ENCODE measurements at regions not wholly inside any gene's neighbourhood (a gene's known extent, or its start where the extent isn't known, plus 50 kb on each side); places are given as distances from the start of the nearest gene placed in this dataset.

DNA sequence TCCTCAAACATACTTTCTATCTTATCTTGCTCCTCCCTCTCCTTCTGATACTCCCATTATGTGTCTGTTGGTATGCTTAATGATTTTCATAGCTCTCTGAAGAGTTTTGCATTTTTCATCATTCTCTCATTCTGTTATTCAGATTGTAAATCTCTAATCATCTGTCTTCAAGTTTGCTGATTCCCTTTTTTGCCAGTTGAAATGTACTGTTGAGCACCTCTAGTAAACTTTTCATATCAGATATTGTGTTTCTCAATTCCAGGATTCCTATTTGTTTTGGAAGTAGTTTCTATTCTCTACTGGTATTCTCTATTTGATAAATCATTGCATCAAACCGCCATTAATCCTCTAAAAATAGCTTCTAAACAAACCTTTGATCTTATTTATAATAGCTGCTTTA, 387.7 kb downstream of the PAX1 start:
- DNase-seq (ENCODE audit: low read depth, low spot score), result no peak

DNA sequence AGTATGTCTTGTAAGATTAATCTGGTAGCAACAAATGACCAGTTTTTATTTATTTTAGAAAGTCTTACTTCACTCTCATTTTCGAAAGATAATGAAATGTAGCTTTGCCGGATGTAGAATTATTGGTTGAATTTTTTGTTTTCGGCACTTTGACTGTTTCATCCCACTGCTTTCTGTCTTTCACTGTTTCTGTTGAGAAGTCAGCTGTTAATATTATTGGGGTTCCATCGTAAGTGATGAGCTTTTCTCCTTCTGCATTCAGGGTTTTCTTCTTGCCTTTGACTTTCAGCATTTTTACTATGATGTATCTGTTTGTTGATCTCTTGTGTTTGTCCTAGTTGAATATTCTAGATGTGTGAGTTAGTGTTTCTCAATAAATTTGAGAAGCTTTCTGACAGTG, 383.4 kb downstream of the PAX1 start:
- no peak for DNase-seq (ENCODE audit: low read depth, low spot score)

DNA sequence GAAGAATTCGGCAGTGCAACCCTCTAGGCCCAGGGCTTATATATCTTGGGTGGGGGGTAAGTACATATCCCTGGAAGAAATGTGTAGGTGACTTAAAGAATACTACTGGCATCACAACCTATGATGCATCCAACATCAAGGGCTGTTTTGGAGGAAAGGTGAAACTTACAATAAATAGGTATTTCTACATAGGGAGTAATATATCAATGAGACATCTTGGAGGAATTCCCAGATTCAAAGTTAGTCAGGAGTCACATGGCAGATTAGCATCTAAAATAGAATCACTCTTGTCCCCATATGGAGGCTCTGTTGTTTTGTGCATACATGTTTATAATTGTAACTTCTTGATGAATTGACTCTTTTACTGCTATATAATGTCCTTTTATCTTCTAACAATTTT, 375.5 kb downstream of the PAX1 start:
- DNase-seq (ENCODE audit: low read depth, low spot score), result no peak

DNA sequence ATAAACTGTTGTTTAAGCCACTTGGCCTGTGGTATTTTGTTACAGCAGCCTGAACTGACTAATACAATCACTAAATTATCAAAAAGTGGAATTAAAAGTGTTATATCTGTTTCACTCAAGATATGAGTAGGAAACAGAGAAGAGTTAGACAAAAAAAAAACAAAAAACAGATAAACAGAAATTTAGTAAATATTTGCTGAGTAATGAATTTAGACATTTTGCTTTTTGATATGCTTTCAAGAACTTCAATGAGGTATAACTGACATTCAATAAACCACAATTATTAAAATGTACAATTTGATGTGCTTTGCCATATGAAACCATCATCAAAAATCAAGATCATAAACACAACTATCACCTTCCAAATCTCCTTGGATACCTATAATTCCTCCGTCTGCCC, 369.2 kb downstream of the PAX1 start:
- DNase-seq (ENCODE audit: low read depth, low spot score), result no peak

DNA sequence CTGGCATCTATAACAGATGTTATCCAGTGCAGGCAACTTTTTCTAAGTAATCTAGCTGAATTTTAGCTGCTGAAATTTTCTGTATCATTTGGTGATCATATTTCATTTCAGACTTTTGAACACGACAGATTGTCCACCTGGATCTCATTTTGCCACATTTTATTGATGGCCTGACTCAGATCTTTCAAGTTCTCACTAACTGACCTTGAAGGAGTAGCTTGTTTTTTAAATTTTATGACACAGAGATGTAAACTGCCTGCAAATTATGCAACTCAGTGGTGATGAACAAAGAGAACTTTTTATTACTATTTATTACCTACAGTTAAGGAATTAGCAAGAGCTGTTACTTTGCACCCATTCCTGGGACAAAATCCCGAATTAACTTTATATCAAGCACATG, 366.4 kb downstream of the PAX1 start:
- no peak for DNase-seq (ENCODE audit: low read depth, low spot score)

DNA sequence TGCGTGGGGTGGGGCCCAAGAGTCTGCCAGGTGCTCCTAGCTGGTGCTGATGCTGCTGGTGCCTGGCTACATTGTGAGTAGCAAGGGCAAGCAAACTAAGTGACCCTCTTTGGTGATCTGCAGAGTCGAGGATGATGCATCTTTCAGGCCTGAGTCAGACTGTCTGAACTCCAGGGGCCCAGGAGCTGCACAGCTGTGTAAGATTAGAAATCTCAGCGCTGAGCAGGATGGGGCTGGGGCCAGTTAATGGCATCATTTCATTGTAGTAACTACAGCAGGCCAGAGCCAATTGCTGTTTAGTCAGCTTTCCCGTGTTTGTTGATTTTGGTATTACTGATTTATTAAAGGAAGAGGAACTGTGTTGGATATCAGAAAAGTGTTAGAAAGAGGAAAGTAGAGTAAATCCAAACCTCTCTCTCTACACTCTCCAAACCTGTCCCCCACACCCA, 365.2 kb downstream of the PAX1 start:
- no peak for DNase-seq (ENCODE audit: low read depth, low spot score)

DNA sequence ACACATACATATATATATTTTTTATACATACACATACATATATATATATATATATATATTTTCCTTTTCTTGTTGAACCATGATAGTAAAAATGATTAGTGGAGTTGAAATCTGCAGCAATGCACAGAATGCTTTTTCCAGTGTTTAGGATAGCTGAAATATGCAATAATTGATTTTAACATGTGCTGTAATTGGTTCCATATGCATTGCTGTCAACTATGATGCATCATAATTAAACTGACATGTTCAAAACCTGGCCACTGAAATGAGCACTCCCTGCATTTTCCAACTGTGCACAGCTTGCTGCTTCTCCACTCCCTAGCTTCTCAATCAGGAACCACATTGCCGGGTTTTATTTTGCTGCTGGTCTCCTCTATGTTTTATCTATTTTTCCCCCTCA, 358.3 kb downstream of the PAX1 start:
- no peak for DNase-seq (ENCODE audit: low read depth, low spot score)

DNA sequence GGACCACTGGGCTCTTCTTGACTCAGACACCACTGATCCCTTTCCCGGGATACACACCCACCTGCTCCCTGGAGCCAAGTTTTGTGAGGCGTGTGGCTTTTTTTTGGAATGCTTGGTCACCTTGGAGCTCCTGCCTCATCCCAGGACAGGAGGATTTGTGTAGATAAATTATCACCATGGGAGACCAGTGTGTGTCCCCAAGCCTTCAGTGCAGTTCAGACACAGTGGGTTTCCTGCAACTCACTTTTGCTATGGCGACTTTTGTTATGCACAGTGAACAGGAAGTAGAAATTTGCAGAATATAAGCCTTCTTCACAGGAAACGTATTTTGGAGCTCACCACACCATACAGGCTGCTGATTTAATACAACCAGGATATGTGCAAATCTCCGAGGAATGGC, 357.4 kb downstream of the PAX1 start:
- no peak for DNase-seq (ENCODE audit: low read depth, low spot score)

DNA sequence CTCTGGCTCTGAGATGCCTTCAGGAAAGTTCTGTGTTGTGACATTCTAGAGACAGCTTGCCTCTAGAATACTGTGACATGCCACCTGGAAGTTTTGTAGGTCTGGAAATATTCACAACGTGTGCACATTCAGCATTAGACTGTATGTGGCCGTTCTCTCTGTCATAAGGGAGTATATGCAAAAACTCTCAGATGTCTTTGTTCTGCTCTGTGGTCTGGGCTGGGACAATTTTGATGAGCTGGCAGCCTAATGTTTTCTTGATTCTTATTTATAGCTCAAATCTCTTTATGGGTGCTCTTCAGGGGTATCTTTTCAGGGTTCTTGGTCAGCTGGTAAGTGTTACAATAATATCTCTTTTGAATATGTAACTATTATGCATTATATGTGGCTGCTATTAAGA, 355.1 kb downstream of the PAX1 start:
- DNase-seq (ENCODE audit: low read depth, low spot score), result no peak

DNA sequence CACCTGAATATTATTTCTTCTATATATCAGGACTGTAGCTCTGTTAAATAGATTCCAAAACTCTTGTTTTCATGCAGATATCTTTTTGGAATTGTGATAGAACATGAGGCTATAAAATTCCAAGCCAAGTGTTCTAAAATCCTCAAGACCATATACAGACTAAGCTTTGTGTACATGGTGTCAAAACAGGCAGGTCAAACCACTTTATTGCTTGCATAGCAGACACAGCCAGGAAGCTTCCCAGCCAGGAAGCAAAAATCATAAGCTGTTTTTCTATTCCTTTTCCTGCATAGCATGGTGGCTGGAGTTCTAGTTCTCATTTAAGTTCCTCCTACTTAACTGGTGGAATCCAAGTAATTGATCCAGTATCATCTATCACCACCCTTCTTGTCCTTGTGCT, 353.3 kb downstream of the PAX1 start:
- no peak for DNase-seq (ENCODE audit: low read depth, low spot score)

DNA sequence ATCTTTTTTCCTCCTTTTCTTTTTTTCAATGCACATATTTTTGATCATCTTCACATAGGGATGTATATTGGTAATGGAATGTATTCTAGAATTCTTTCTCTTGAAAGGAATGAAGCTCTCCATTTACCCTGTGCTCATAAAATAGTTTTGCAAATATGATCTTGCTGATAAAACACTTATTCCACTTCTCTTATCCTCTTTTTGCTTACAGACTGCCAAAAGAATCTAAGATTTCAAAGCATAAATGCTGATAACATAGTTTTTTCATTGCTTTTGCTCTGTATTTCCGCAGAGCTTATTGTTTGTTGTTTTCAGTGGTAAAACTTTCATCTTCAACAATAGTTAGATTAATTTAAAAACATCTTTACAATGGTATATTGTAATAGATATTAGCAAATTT, 350.5 kb downstream of the PAX1 start:
- no peak for DNase-seq (ENCODE audit: low read depth, low spot score)

DNA sequence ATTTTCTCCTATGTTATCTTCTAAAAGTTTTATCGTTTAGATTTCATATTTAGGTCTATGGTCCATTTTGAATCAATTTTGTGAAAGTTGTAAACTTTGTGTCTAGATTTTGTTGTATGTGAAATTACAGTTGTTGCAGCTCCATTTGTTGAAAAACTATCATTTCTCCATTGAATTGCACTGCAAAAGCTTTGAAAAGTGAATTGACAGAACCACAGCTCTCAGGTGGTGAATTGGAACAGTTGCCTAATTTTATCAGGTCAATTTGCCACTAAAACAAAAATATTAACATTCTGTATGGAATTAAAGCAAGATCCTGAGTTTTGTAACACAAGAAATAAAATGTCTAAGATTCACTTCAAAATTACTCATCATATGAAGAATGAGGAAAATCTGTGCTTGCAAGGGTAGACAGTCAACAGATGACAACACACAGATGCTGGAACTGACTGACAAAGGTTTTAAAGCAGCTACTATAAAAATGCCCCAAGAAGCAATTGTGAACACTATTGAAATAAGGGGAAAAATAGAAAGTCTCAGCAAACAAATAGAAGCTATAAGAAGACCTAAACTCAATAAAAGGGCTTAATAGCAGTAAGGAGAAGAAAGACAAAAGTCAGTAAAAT, 346.7 kb downstream of the PAX1 start:
- no peak for DNase-seq (ENCODE audit: low read depth, low spot score)

DNA sequence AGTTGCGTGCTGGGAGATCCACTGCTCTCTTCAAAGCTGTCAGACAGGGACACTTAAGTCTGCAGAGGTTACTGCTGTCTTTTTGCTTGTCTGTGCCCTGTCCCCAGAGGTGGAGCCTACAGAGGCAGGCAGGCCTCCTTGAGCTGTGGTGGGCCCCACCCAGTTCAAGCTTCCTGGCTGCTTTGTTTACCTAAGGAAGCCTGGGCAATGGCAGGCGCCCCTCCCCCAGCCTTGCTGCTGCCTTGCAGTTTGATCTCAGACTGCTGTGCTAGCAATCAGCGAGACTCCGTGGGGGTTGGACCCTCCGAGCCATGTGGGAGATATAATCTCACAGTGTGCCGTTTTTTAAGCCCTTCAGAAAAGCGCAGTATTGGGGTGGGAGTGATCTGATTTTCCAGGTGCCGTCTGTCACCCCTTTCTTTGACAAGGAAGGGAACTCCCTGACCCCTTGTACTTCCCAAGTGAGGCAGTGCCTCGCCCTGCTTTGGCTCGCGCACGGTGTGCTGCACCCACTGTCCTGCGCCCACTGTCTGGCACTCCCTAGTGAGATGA, 340.6 kb downstream of the PAX1 start:
- peak; percentile 16 for DNase-seq (ENCODE audit: low read depth, low spot score)

DNA sequence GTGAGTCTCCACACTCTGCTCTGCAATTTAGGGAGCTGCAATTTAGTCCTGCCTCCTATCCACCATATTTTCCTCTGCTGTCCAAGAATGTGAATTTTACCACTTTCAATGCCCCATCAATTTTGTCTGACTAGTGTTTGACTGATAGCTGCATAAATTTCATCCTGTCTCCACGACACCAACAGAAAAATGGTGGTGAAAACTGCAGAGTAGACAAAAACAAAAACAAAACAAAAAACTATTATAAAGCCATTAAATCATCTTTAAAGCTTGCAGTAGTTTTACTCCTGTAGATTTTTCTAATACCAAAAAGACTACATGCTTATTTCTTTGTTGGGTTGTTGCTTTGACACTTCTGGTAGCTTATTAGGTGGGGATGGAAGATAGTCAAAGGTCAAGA, 322.0 kb downstream of the PAX1 start:
- no peak for DNase-seq (ENCODE audit: low read depth, low spot score)

DNA sequence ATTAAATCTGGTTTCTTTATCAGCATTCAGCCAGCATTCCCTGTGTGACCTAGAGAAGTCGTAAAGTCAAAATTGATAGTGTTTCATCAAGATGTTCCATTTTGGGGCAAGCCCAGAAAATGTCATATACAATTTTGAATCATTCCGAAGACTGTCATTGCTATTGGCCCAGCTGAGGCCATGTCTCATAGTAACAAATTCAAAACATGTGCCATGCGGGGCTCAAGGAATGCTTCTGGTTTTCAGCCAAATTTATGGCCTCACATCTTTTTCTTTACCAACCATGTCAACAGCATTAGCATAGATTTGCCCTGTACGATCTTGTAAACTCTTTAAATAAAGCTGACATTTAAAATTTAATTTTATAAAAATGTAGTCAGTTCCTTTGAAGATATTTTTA, 314.7 kb downstream of the PAX1 start:
- no peak for DNase-seq (ENCODE audit: low read depth, low spot score)

DNA sequence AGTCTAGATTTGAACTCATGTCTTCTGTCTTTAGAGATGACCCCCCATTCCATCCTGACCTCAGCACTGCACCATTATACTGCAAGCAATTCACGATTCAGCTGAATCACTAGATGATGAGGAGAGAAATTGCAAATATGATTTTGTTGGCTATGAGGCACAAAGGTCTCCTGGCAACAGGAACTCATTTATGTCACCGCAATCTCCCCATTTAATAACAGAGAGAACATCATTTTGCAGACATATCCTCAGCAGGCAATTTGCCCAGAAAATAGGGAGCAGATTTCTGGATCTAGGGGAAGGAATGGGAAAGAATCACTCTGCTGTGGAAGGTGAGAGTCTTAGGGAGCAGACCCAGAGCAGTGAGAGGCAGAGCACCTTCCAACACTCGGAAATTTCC, 303.0 kb downstream of the PAX1 start:
- DNase-seq (ENCODE audit: low read depth, low spot score), result no peak

DNA sequence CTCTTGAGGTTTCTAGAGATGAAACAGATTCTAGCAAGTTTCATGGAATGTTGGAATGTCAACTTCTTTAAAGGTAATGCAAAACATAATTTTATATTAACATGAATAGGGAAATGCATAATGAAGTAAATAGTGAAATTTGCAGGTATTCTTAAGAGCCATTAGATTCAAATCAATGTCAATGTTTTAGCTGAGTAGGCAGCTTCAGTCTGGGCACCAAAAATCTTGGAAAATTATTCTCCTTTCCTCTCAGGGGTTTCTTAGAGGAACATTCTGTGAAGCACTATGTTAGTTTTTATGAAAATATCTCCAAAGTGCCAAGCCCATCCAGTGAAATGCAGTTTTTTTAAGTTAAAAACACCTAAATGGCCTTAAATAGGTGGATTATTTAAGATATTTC, 300.8 kb downstream of the PAX1 start:
- no peak for DNase-seq (ENCODE audit: low read depth, low spot score)

DNA sequence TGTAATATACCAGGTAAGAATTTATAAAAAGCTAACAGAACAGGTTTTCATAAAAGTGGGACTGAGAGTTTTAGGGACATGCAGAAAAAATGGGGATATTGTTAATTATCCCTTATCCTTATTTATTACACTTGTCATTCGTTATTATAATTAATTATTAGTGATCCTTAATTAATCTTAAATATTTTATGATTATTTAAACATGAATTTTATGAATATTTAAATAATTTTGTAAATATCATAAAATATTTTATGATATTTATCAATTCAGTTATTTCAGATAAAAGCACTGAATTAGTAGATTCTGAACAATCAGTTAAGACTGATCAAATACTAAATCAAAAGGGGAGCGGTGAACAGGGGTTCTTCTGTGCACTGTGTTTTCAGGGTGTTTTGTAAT, 300.1 kb downstream of the PAX1 start:
- DNase-seq (ENCODE audit: low read depth, low spot score), result no peak

DNA sequence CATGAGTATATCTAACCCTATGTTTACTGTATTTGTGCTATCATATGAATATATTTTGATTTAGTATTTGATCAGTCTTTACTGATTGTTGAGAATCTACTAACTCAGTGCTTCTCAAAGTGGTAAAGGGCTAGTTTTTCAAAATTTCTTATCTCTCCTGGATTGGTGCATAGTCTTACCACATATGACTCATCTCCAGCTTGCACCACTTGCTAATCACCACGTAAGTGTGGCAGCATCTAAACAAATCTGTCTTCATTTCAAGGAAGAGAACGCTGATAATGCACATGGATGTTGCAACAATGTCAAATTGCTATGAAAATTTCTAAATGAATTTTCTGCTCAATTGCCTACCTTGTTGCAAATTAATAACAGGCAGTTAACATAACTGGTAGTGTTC, 299.5 kb downstream of the PAX1 start:
- no peak for DNase-seq (ENCODE audit: low read depth, low spot score)

DNA sequence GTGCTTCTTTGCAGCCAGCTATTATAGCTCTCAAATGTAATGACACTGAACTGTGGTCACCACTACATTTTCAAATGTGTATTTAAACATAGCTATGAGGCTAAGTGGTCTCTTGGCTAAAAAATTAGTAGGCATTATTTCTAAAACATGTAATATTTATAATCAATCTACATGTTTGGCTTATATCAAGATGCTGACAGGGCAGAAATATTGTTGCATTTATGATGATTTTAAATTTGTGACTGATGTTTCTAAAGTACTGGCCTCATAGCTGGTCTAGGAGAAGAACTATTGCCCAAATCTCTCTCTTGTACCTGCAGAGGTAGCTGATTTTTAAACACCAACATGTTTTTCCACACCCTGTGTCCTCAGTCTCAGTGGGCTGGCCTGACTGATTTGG, 298.2 kb downstream of the PAX1 start:
- DNase-seq (ENCODE audit: low read depth, low spot score), result no peak

DNA sequence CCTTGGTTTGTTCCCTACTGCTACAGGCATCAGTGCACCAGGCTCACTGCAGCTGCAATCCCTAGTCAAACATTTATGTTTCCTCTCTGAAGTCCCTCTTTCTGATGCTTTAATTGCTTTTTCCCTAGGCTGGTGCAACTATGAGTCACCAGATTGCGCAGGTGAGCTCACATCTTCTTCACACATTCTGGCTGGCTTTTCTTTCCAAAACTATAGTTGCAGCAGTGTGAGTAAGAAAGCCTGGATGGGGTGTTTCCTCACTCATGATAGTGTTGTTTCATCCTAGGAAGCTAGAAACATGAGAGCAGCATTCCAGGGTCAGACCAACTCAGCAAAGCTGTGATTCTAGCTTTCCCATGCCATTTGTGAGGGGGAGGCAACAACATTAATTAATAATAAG, 296.4 kb downstream of the PAX1 start:
- DNase-seq (ENCODE audit: low read depth, low spot score), result no peak

DNA sequence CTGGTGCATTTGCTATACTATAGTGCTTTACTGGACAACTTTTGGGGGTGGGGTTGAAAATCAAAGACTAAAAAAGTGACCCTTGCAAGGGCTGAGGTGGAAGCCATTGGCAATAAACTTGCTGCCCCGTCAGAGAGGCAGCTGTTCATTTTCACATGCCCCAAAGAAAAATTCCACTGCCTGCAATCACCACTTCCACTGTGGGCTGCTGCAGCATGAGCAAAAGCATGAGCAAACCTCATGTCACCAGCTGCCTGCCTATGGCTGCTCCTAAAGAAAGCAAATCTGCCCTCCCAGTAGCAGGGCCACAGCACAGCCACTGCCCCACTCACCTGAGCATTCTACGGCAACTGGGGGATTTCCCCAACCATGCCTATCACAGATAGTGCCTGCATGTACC, 290.0 kb downstream of the PAX1 start:
- no peak for DNase-seq (ENCODE audit: low read depth, low spot score)

DNA sequence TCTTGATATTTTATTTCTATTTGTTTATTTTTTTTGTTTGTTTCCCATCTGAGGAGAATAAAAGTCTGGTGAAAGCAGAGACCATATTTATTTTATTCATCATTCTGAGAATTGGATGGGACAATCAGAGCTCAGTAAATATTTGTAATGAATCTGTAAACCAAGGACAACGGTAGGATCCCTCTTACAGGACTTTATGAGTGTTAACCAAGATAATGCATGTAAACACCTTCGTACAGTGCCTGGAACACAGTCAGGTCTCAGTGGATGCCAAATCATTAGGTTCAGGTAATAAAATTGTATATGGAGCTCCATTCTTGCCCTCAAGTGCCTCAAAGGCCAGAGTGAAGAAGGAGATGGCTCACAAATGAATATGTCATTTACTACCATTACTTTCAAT, 288.7 kb downstream of the PAX1 start:
- DNase-seq (ENCODE audit: low read depth, low spot score), result no peak

DNA sequence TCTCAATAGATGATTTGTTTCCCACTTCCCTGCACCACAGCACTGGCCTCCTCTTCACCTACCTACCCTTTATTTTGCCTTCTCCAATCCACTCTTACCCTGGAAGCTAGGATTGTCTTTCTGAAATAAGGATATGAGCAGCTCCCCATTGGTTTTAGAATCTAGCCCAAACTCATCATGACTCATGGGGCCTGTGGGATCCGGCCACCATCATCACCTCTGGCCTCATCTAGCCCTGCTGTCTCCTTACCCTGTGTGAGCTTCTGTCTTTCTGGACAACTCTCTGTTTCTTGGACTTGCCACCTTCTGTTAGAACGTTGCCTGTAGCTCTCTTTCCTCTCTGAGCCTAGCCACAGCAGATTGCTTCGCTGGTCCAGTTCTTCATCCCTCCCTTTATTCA, 277.1 kb downstream of the PAX1 start:
- DNase-seq (ENCODE audit: low read depth, low spot score), result no peak

Measured in ELF-1 (cell line).